DND-41 (cell line): ENCODE measurements at regions not wholly inside any gene's neighbourhood (a gene's known extent, or its start where the extent isn't known, plus 50 kb on each side); places are given as distances from the start of the nearest gene placed in this dataset.

Experiments
- EZH2 ChIP-seq: IDR thresholded peaks from 3 replicates; pipeline ENCODE4 v1.6.1; 2012; ENCODE audit warnings: borderline replicate concordance, low read depth, mild to moderate bottlenecking, moderate library complexity, low read length, inconsistent platforms; ENCODE audit not compliant: severe bottlenecking
- TF ChIP-seq, protein P1 (sequence below): IDR thresholded peaks from 2 replicates; pipeline ENCODE4 v1.5.1; 2012; ENCODE audit warnings: borderline replicate concordance, low read length, moderate library complexity, mild to moderate bottlenecking; ENCODE audit not compliant: poor library complexity, severe bottlenecking; ENCODE audit errors: extremely low read depth

DNA sequence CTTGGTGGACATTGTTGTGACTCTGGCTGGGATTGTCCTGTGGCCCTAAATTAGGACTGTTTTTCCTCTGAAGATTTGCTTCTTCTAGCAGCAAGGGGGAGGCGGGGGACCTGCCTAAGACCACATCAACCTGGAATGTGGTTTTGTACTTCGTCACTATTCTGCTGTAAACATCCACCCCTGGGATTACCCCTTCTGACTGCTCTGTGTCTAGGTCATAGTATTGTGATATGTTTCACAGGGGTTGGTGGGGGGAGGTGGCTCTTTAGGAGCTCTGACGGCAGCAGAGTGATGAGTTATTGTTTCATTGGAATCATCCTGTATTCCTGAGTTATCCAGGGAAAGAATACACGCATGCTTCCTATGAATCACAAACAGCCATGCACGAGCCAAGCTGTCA lies 226.4 kb upstream of the MYT1L start:
- TF ChIP-seq EZH2 = no peak
- TF ChIP-seq, protein P1, sequence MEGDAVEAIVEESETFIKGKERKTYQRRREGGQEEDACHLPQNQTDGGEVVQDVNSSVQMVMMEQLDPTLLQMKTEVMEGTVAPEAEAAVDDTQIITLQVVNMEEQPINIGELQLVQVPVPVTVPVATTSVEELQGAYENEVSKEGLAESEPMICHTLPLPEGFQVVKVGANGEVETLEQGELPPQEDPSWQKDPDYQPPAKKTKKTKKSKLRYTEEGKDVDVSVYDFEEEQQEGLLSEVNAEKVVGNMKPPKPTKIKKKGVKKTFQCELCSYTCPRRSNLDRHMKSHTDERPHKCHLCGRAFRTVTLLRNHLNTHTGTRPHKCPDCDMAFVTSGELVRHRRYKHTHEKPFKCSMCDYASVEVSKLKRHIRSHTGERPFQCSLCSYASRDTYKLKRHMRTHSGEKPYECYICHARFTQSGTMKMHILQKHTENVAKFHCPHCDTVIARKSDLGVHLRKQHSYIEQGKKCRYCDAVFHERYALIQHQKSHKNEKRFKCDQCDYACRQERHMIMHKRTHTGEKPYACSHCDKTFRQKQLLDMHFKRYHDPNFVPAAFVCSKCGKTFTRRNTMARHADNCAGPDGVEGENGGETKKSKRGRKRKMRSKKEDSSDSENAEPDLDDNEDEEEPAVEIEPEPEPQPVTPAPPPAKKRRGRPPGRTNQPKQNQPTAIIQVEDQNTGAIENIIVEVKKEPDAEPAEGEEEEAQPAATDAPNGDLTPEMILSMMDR = no peak
